Astrocyte (in vitro differentiated cells and primary cell): ENCODE measurements at regions not wholly inside any gene's neighbourhood (a gene's known extent, or its start where the extent isn't known, plus 50 kb on each side); places are given as distances from the start of the nearest gene placed in this dataset.

Source experiments
- DNase-seq: peaks from one replicate; pipeline ENCODE4 v3.0.0-alpha.2; 2010; ENCODE audit warnings: low read depth
- FAIRE-seq: peaks from 2 replicates; lab custom pipeline; 2011; peaks lifted over from hg19 to GRCh38; lab: Jason Lieb, UNC
- H2AFZ ChIP-seq: 2 replicates; pipeline ENCODE4 v1.6.0; 2012; ENCODE audit warnings: low read depth, low read length, inconsistent platforms
- H3K27ac ChIP-seq: 2 replicates; pipeline ENCODE4 v1.5.1; 2011; ENCODE audit warnings: low read depth, low read length, inconsistent platforms
- H3K27me3 ChIP-seq: 2 replicates; pipeline ENCODE4 v1.6.0; 2011; ENCODE audit warnings: low read length, inconsistent platforms; ENCODE audit not compliant: insufficient read depth
- H3K36me3 ChIP-seq: 2 replicates; pipeline ENCODE4 v1.5.1; 2011; ENCODE audit warnings: low read length, inconsistent platforms; ENCODE audit not compliant: insufficient read depth
- H3K4me1 ChIP-seq: 2 replicates; pipeline ENCODE4 v1.5.1; 2011; ENCODE audit warnings: low read length, inconsistent platforms; ENCODE audit not compliant: insufficient read depth
- H3K4me2 ChIP-seq: 2 replicates; pipeline ENCODE4 v1.6.0; 2012; ENCODE audit warnings: low read length, inconsistent platforms
- H3K4me3 ChIP-seq: 2 replicates; pipeline ENCODE4 v1.5.1; 2011; ENCODE audit warnings: low read depth, mild to moderate bottlenecking, low read length, inconsistent platforms; ENCODE audit not compliant: insufficient read depth
- H3K79me2 ChIP-seq: 2 replicates; pipeline ENCODE4 v1.6.0; 2012; ENCODE audit warnings: mild to moderate bottlenecking, low read length, inconsistent platforms; ENCODE audit not compliant: insufficient read depth
- H3K9ac ChIP-seq: 2 replicates; pipeline ENCODE4 v1.6.0; 2012; ENCODE audit warnings: mild to moderate bottlenecking, low read length, inconsistent platforms
- H3K9me3 ChIP-seq: 2 replicates; pipeline ENCODE4 v1.5.1; 2012; ENCODE audit warnings: low read depth, mild to moderate bottlenecking, low read length, inconsistent platforms; ENCODE audit not compliant: insufficient read depth
- H4K20me1 ChIP-seq: 2 replicates; pipeline ENCODE4 v1.6.0; 2012; ENCODE audit warnings: low read length, inconsistent platforms; ENCODE audit not compliant: insufficient read depth
- H3K27ac Mint-ChIP-seq: one replicate; pipeline ENCODE4 v1.8.0; 2021; ENCODE audit warnings: mild to moderate bottlenecking, mixed read lengths; ENCODE audit not compliant: unreplicated experiment
- H3K27me3 Mint-ChIP-seq: one replicate; pipeline ENCODE4 v1.8.0; 2021; ENCODE audit warnings: low read depth, mixed read lengths; ENCODE audit not compliant: unreplicated experiment
- H3K36me3 Mint-ChIP-seq: one replicate; pipeline ENCODE4 v1.8.0; 2021; ENCODE audit warnings: low read depth, mixed read lengths; ENCODE audit not compliant: unreplicated experiment
- H3K4me1 Mint-ChIP-seq: one replicate; pipeline ENCODE4 v1.8.0; 2021; ENCODE audit warnings: low read depth, mixed read lengths; ENCODE audit not compliant: unreplicated experiment
- H3K4me3 Mint-ChIP-seq: one replicate; pipeline ENCODE4 v1.8.0; 2021; ENCODE audit warnings: mild to moderate bottlenecking, moderate library complexity, mixed read lengths; ENCODE audit not compliant: unreplicated experiment
- H3K9me3 Mint-ChIP-seq: one replicate; pipeline ENCODE4 v1.8.0; 2021; ENCODE audit warnings: mild to moderate bottlenecking, mixed read lengths; ENCODE audit not compliant: unreplicated experiment
- CTCF ChIP-seq: IDR thresholded peaks from 2 replicates; pipeline ENCODE4 v1.5.1; 2011; ENCODE audit warnings: low read depth, mild to moderate bottlenecking, inconsistent platforms, low read length, moderate library complexity; ENCODE audit not compliant: insufficient read depth
- EZH2 ChIP-seq: IDR thresholded peaks from 2 replicates; pipeline ENCODE4 v1.6.1; 2012; ENCODE audit warnings: mild to moderate bottlenecking, low read length, inconsistent platforms; ENCODE audit not compliant: insufficient read depth

DNA sequence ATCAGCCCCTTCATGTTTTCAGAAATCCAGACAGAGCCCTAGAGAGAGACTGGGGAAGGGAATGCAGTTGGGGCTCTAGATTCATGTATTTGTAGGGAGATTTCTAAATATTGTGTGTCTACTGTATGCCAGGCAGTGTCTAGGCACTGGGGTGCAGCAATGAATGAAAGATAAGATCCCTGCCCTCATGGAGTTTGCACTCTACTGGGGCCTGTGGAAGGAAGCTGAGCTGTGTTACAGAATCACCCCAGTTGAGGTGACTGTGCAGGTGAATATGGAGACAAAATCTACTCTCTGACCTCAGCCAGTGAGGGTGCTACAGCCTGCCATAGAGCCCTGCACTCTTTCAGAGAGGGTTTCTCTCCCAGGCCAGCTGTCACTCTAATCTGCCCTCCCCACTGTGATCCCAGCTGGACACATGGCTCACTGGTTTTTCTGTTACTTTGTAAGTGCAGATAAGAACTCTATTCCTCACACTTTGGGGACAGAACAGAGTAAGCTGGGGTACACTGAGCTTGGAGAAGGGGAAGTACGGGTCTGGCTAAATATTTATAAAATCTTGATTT is 69.2 kb upstream of the E2F3 start:
- no peak overlapping the region for H2AFZ ChIP-seq
- no peaks in the 10 kb centered on the region for H3K27me3 Mint-ChIP-seq

GRCh38 chr6:20333721-20334269 is 67.9 kb upstream of the E2F3 start:
- Histone ChIP-seq H3K27me3 (peaks cover 13% of the 10 kb centered on the region), H3K9ac (no peak overlapping the region), H4K20me1 (no peaks in the 10 kb centered on the region), H3K27ac (no peak overlapping the region), H3K4me3 (no peak overlapping the region), H3K79me2 (no peaks in the 10 kb centered on the region), H3K9me3 (no peaks in the 10 kb centered on the region), H3K4me2 (no peak overlapping the region), H3K36me3 (no peaks in the 10 kb centered on the region), H2AFZ (no peak overlapping the region), H3K4me1 (no peaks in the 10 kb centered on the region)
- Mint-ChIP-seq H3K4me1 (peaks cover under 1% of the 10 kb centered on the region), H3K4me3 (no peak overlapping the region), H3K36me3 (no peaks in the 10 kb centered on the region), H3K27me3 (peaks cover 2% of the 10 kb centered on the region), H3K9me3 (no peaks in the 10 kb centered on the region), H3K27ac (no peak overlapping the region)
- FAIRE-seq (no peak), DNase-seq (no peak)
- no peak for TF ChIP-seq CTCF
- no peak for TF ChIP-seq EZH2

More for the DNA sequence above, 69.2 kb upstream of the E2F3 start:
- TF ChIP-seq EZH2 (no peak), CTCF (no peak)
- H3K4me3 Mint-ChIP-seq: no peak overlapping the region
- H3K27ac Mint-ChIP-seq: no peak overlapping the region
- Histone ChIP-seq H3K4me3 (no peak overlapping the region), H3K9me3 (no peaks in the 10 kb centered on the region), H3K4me2 (no peak overlapping the region), H3K4me1 (no peaks in the 10 kb centered on the region), H3K9ac (no peak overlapping the region), H3K27ac (no peak overlapping the region), H4K20me1 (no peaks in the 10 kb centered on the region), H3K27me3 (peaks cover 13% of the 10 kb centered on the region), H3K36me3 (no peaks in the 10 kb centered on the region), H3K79me2 (no peaks in the 10 kb centered on the region)
- H3K4me1 Mint-ChIP-seq: peaks cover 8% of the 10 kb centered on the region
- H3K9me3 Mint-ChIP-seq: no peaks in the 10 kb centered on the region
- H3K36me3 Mint-ChIP-seq: no peaks in the 10 kb centered on the region
- DNase-seq (no peak), FAIRE-seq (no peak)

DNA sequence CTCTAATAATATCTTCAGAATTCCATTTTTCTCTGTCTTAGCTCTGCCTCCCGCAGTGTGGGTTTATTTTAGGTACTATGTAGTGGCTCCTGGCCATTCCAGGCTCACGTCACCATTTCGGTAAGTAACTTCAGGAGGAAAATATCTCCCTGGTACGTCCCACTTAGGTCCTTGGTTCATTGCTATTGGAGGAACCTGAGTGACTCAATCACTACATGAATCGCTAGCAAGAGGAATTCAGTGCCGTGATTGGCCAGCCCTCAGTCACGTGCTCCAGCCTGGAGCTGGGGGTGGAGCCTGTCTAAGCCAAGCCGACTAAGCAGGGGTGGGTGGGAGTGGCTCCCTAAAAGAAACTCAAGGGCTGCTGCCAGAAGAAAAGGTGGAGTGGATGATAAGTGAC is 67.3 kb upstream of the E2F3 start:
- H3K36me3 ChIP-seq: no peaks in the 10 kb centered on the region
- no peak for TF ChIP-seq EZH2
- no peak for TF ChIP-seq CTCF
- H3K9me3 ChIP-seq: no peaks in the 10 kb centered on the region
- H2AFZ ChIP-seq: no peak overlapping the region
- DNase-seq (no peak), FAIRE-seq (no peak)
- no peak overlapping the region for H3K27ac ChIP-seq
- Mint-ChIP-seq H3K4me1 (no peaks in the 10 kb centered on the region), H3K27me3 (peaks cover 2% of the 10 kb centered on the region), H3K9me3 (no peaks in the 10 kb centered on the region), H3K36me3 (no peaks in the 10 kb centered on the region), H3K27ac (no peak overlapping the region), H3K4me3 (no peak overlapping the region)
- no peaks in the 10 kb centered on the region for H3K79me2 ChIP-seq
- H3K4me1 ChIP-seq: no peaks in the 10 kb centered on the region
- no peak overlapping the region for H3K4me2 ChIP-seq
- H4K20me1 ChIP-seq: no peaks in the 10 kb centered on the region
- peaks cover 13% of the 10 kb centered on the region for H3K27me3 ChIP-seq
- no peak overlapping the region for H3K9ac ChIP-seq
- no peak overlapping the region for H3K4me3 ChIP-seq
